ENCODE measurements at regions not wholly inside any gene's neighbourhood (a gene's known extent, or its start where the extent isn't known, plus 50 kb on each side); places are given as distances from the start of the nearest gene placed in this dataset.
"Not testable (repeated sequence)": the region's sequence is repeated elsewhere in the genome, so short reads cannot be mapped to it uniquely, and the experiment has no call there.

DNA sequence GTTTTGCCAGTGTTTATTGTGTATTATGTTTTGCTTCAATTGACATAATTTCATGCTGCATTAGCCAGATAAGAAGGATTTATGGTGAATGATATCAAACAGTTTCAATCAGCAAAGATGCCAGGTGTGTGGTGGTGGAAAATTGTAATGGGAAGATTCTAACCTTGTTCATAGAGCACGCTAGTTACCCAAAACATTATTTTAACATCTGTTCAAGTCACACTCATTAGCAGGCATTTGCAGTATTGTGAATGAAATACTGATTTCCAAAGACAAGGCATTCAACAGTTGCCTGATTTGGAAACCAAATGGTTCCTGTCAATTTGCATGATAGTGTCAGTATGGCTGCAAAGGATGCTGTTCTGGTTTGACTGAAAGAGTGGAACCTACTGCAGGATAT lies 129.7 kb downstream of the EPC1 start:
- ATAC-seq = no peak
- no peak for DNase-seq
- H3K27ac ChIP-seq = no peak overlapping the region
- no peak for TF ChIP-seq CTCF (IDR thresholded peaks at IDR 0.05)
- intact Hi-C loops (cut with DNase I) = loop anchor here in 3 of 10 donors (5.0 to 10.0 kb wide), 3 partner anchors 350 to 372 kb away; no protein-coding TSS in a partner anchor
- H3K36me3 ChIP-seq = no peaks in the 10 kb centered on the region
- peaks cover 0 to 10% (median 0%) of the 10 kb centered on the region in 7 donors for H3K27me3 ChIP-seq
- WGBS, 2 donors = 71 to 76% methylated on average over 1 of the region's 1 CpG
- H3K4me1 ChIP-seq = no peaks in the 10 kb centered on the region
- H3K9me3 ChIP-seq = peaks cover 0 to 23% (median 4%) of the 10 kb centered on the region in 11 donors
- no peak overlapping the region for H3K4me3 ChIP-seq

GRCh38 chr10:32213838-32214237 lies 133.1 kb downstream of the EPC1 start:
- not testable (repeated sequence) for H3K9me3 ChIP-seq, H3K4me1 ChIP-seq, DNase-seq, H3K4me3 ChIP-seq, H3K36me3 ChIP-seq, H3K27ac ChIP-seq, ATAC-seq, H3K27me3 ChIP-seq
- 42 to 54% methylated on average over 4 of the region's 4 CpGs for WGBS, 2 donors
- intact Hi-C loops (cut with DNase I) = loop anchor here in 3 of 10 donors (5.0 to 10.0 kb wide), 3 partner anchors 352 to 369 kb away; no protein-coding TSS in a partner anchor

DNA sequence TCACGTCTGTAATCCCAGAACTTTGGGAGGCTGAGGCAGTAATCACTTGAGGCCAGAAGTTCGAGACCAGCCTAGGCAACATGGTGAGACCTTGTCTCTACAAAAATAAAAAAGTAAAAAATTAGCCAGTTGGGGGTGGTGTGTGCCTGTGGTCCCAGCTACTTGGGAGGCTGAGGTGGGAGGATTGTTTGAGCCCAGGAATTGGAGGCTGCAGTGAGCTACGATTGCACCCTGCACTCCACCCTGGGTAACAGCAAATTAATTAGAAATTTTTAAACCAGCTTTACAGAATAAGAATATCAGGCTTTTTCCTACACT lies 136.0 kb downstream of the EPC1 start:
- intact Hi-C loops (cut with DNase I) = loop anchor here in 3 of 10 donors (5.0 to 10.0 kb wide), 3 partner anchors 349 to 366 kb away; no protein-coding TSS in a partner anchor
- H3K9me3 ChIP-seq = no peaks in the 10 kb centered on the region
- no peaks in the 10 kb centered on the region for H3K4me1 ChIP-seq
- H3K36me3 ChIP-seq = no peaks in the 10 kb centered on the region
- no peak for DNase-seq
- H3K27ac ChIP-seq = no peak overlapping the region
- 65 to 67% methylated on average over 3 of the region's 3 CpGs for WGBS, 2 donors
- peak in 1 of 8 donors; percentile 27 for ATAC-seq
- peak in 1 of 9 donors; percentile 32 for TF ChIP-seq CTCF (IDR thresholded peaks at IDR 0.05)
- no peak overlapping the region for H3K4me3 ChIP-seq
- H3K27me3 ChIP-seq = peaks cover 0 to 10% (median 0%) of the 10 kb centered on the region in 7 donors

- DNase-seq (peak in 1 of 2 donors; percentile 6), ATAC-seq (peak in 5 of 8 donors; percentile 33 to 78 (median 59))
- H3K9me3 ChIP-seq = no peaks in the 10 kb centered on the region
- H3K27me3 ChIP-seq = peaks cover 0 to 10% (median 0%) of the 10 kb centered on the region in 7 donors
- H3K36me3 ChIP-seq = no peaks in the 10 kb centered on the region
- no peaks in the 10 kb centered on the region for H3K4me1 ChIP-seq
- H3K4me3 ChIP-seq = no peak overlapping the region
- H3K27ac ChIP-seq = no peak overlapping the region
- WGBS, 2 donors = 61 to 64% methylated on average over 18 of the region's 18 CpGs
- peak in 8 of 9 donors; percentile 12 to 62 (median 54) for TF ChIP-seq CTCF (IDR thresholded peaks at IDR 0.05)
- intact Hi-C loops (cut with DNase I) = loop anchor here in 3 of 10 donors (5.0 to 10.0 kb wide), 3 partner anchors 348 to 366 kb away; no protein-coding TSS in a partner anchor
Observed at GRCh38 chr10:32210306-32211045, 136.5 kb downstream of the EPC1 start.

GRCh38 chr10:32208005-32208404 lies 139.0 kb downstream of the EPC1 start:
- not testable (repeated sequence) for H3K4me1 ChIP-seq, H3K36me3 ChIP-seq, DNase-seq, H3K9me3 ChIP-seq, H3K27me3 ChIP-seq, H3K4me3 ChIP-seq, ATAC-seq, H3K27ac ChIP-seq
- 84 to 87% methylated on average over 7 of the region's 7 CpGs for WGBS, 2 donors
- intact Hi-C loops (cut with DNase I) = loop anchor here in 2 of 10 donors (10.0 kb wide), 2 partner anchors 153 to 343 kb away; partner anchors contain the start of gene KIF5B (in 1 of the 2)

All from heart right ventricle (tissue), 16 donors.